Stimulated activated CD4-positive, alpha-beta T cell treated with anti-CD3 and anti-CD28 coated beads, Interleukin-15, amount 100 ng/mL, for 1 hour (primary cell): ENCODE measurements at regions not wholly inside any gene's neighbourhood (a gene's known extent, or its start where the extent isn't known, plus 50 kb on each side); places are given as distances from the start of the nearest gene placed in this dataset.

ENCODE experiments used
- DNase-seq, 2 donors: peaks; one replicate each; pipeline ENCODE4 v3.0.0-alpha.2; 2020; ENCODE audit warnings: low read depth in 1 of 2, low spot score in 1 of 2

DNA sequence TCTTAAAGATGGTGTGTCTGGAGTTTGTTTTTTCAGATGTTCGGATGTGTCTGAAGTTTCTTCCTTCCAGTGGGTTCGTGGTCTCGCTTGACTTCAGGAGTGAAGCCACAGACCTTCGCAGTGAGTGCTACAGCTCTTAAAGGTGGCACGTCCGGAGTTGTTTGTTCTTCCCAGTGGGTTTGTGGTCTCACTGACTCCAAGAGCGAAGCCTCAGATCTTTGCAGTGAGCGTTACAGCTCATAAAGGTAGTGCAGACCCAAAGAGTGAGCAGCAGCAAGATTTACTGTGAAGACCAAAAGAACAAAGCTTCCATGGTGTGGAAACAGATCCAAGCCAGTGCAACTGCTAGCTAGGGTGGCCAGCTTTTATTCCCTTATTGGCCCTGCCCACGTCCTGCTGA lies 1430.4 kb upstream of the B3GALT2 start:
- no peak for DNase-seq

DNA sequence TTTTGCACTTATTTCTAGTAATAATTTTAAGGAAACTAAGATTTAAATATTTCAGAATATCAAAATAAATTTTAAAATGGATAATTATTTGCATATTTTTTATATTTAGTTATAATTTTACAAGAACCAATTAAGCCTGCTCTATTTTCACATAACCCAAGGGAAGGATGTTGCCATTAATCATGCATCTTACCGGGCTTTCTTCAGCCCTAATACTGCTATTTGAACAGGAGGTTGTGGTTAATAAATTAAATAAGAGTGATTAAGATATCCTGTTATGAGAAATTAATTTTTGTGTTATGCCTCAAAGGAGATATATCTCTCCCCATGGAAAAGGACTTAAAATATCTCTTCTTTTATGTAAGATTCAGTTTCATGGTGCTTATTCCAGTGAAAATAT lies 1415.8 kb upstream of the B3GALT2 start:
- no peak for DNase-seq

DNA sequence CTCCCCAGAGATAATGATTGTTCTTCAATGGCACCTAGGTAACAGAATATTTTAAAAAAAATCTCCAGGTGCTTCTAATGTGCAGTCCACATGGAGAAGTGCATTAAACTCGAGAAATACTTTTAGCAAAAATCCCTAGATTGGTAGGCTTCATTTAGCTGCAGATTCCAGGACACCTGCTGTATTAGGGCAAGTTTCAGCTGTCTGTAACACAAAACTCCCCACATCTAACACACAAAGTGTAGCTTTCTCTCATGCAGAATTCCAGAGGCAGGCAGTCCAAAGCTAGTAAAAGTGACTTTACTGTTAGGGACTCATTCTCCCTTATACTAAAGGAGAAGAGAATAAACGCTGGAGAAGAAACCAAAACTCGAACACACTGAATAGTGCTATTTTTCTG lies 1414.3 kb upstream of the B3GALT2 start:
- DNase-seq: no peak

DNA sequence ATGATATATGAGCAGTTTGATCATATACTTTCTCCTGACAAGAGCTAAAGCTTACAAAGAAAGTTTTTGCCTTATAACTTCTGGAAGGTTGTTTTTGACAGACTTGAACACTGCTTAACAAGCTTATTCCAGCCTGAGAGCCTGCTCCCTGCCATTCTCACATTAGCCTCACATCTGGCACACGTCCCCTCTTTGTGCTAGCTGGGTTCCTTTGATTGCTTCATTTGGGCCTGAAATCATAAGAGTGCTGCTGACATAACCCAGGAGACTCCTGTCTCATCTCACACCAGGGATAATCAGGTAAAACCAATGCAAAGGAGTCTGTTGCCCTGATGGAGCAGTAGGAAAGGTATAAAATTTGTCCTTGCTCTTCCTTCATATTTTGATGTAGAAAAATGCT lies 1411.7 kb upstream of the B3GALT2 start:
- no peak for DNase-seq

DNA sequence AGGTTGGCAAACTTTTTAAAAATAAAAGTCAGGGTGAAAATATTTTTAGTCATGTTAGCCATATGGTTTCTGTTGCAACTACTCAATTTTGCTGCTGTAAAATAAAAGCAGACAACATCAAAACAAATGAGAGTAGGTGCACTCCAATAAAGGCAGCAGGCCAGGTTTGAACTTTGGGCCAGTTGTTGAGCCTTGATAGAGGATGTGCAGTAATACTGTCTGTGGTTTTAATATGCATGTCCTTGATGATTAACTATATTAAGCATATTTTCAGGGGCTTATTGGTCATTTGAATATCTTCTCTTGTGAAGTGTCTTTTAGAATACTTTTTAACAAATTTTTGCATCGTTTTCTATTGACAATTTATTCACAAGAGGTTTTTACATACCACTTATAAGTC lies 1399.9 kb upstream of the B3GALT2 start:
- DNase-seq: no peak

DNA sequence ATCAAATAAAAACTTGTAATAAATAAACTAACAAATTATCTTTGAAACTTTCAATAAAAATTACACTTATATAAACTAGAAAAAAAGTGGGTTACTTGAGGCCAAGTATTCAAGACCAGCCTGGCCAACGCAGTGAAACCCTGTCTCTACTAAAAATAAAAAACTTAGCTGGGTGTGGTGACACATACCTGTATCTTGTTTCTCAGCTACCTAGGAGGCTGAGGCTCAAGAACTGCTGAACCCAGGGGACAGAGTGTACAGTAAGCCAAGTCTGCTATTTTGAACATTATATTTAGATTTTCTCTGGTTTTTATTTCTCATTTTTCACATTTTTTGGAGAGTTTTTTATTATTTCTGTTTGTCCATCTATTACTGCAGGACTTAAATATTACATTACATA lies 1397.6 kb upstream of the B3GALT2 start:
- DNase-seq: no peak

DNA sequence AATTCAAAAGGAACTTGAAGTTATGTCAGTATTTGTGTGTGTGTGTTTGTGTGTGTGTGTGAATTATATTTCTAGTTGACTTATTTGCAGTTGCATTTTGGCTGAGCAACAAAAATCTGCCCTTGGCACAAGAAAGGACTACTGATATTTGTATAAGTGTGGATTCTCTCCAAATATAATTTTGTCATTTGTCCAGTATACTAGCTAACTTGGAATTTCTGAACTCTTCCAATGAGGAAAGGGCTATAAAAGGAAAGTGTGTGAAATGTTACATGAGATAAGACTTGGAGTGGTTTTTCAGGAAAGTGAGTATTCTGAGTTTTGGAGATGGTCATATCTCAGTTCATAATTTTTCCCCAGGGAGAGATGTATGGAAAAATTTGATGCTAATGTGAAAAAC lies 1384.1 kb upstream of the B3GALT2 start:
- no peak for DNase-seq

DNA sequence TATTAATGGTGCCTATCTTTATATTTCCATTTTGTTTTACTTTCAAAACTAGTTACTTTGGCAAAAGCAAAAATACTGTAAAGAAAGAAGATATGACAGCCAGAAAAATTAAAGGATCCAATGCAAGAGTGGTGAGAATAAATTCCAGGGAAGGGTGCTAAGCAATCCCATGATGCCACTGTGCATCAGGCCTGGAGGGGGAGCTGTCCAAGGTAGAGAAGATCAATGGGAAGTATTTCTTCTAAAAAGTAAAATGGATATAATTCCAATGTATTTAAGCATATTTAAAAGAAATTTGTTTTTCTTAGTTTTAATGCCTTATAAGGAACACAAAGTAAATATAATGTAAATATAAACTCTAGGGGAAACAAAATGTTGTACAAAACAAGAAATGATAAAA lies 1382.2 kb upstream of the B3GALT2 start:
- no peak for DNase-seq

DNA sequence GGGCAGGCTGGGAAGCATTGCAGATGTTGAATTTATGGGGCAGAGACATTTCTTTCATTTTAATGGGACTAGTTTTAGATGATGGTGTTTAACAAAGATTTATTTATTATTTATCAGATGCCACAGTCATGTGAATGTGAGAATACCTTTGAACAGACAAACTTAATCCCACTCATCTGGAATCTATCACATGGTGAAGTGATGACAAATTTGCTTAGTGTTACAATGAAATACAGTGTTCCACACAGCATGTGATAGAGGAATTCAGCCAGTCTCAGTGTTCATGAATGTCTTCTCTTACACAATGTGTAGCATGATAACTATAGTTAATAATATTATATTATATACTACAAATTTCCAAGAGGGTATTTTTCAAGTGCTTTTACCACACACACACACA lies 1361.7 kb upstream of the B3GALT2 start:
- DNase-seq: no peak

DNA sequence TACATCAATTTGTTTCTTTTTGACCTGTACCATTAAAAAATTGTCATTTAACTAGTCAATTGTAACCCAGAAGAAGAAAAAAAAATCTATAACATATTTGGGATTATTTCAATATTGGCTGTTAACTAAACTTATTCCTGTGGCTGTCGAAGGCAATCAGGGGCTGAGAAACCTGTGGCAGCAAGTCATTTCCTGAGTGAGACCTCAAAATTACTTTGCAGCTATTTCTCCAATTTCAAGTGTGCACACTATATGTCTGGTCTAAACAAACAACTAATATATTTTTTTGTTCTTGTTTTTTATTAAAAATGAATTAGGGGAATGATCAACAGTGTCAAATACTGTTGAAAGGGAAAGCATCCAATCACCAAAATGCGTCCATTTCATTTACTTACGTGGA lies 1357.6 kb upstream of the B3GALT2 start:
- DNase-seq: no peak

DNA sequence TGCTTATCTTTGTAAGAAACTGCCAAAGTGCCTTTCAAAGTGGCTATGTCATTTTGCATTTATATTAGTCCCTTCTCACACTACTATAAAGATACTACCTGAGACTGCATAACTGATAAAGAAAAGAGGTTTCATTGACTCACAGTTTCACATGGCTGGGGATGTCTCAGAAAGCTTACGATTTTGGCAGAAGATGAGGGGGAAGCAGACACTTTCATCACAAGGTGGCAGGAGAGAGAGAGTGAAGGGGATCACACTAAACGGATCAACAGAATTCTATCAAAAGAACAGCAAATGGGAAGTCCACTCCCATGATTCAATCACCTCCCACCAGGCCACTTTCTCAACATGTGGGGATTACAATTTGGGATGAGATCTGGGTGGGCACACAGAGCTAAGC lies 1352.0 kb upstream of the B3GALT2 start:
- no peak for DNase-seq

DNA sequence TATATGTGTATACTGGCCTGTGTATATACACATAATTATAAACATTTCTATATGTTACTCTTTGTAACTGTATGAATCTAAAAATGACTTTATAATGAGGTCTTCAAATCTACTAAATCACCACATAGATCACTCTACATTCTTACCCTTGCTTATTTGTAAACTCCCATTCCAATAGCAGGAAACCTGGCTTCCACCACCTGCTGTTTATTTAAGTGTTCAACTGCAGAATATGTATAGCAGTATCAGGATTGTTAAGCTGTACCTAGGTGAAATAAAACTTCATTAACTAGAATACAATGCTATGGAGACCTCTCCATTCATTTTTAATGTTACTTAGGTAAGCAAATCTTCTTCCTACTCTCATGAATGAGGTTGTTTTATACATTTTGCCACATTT lies 1351.1 kb upstream of the B3GALT2 start:
- no peak for DNase-seq

DNA sequence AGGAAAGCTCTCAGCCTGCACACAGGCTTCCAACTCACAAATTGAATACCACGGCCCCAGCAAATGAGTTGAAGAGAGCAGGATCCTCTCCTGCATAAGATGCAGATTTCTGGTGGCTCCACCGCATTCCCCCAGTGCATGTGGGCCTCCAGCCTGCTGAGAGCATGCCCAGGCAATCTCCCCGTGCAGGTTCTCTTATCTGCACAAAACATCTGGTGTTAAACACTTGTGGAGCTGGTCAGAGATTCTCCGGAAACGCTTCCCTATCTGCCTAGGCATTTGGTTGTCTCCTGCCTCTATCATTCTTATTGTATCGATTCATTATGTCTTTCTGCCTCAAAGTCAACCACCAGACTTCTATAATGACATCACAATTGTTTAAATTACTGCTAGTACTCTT lies 1349.0 kb upstream of the B3GALT2 start:
- DNase-seq: no peak

DNA sequence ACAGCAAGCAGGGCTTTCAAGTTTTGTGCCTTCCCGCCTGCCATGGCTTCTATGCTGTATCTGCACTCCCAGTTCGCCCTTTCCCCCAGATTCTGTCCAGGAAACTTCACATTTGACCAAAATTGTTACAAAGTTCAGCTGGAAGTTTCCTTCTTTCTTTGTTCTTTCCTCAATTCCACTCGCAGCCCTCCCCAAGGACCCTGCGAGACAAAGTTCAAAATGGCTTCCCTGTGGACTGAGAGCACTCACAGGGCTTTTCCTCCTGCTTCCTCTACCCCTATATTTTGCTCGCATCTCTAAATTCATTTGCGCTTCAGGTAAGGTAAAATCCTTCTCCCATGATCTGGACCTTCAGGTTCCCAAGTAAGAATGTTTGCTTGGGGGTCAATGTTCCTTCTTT lies 1348.4 kb upstream of the B3GALT2 start:
- DNase-seq: no peak

DNA sequence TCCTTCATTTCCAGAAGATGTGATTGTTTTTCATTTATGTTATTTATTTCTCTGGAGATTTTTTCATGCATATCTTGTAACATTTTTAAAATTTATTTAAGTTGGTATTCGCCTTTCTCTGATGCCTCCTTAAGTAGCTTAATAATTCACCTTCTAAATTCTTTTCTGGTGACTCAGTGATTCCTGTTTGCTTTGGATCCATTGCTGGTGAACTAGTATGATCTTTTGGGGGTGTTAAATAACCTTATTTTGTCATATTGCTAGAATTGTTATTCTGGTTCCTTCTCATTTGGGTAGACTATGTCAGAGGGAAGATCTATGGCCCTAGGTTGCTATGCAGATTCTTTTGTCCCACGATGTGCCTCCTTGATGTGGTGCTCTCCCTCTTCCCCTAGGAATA lies 1347.2 kb upstream of the B3GALT2 start:
- DNase-seq: no peak

DNA sequence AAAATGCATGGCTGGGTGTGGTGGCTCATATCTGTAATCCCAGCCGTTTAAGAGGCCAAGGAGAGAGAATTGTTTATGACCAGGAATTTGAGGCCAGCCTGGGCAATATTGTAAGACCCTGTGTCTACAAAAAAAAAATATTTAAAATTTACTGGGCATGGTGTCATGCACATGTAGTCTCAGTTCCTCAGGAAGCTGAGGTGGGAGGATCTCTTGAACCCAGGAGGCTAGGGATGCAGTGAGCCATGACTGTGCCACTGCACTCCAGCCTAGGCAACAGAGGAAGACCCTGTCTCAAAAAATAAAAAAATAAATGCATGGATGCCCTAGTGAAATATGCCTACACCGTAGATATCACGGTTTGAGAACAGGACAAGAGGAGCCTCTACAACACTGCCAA lies 1331.2 kb upstream of the B3GALT2 start:
- no peak for DNase-seq

DNA sequence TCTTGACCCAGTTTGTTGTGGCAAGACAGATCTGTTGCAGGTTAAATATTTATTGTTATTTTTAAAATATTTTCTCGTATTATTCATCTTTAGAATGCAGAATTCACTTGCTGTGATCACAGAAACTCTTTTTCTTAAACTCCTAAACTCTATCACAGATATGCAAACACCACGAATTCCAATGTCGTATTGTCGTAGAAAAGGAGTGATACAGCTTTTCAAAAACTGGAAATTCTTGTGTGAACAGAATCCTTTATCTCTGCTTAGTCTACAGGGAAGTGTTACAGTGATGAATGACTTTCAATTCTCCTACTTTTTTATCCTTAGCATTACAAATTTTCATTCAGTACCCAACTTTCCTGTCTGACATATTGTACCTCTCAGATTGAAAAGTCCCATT lies 1329.5 kb upstream of the B3GALT2 start:
- DNase-seq: no peak

DNA sequence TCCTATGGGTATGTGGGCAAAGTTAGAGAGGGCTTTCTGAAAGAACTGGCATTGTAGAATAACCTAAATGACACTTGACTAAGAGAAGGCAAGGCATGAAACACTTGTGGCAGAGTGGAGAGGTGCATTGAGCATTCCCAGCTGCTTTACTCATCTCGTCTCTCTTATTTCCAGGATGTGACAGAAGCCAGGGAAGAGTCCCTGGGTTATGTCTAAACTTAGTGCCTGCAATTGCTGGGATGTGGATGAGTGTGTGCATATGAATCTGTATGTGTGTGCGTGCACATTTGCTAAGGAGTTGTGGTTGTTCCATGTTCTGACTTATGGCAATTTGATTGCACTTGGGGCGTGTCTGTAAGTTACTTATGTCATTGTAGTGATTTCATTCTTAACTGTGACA lies 1326.5 kb upstream of the B3GALT2 start:
- DNase-seq: no peak

DNA sequence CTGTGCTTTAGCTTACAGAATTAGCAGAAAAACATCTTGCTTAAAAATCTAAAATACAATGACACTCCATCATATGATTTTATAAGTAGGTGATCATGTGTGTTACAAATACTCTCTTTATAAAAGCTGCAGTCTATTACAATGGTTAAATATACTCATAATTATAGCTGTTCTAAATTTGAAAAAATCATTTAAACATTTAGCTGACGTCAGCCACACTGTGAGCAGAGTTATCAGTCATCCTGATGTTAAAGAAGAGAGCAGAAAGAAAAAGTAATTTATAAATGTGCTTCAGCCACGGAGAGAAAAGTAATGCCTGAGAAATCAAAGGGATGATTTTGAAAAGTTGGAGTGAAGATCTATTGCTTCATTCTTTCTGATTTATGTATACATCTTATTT lies 1325.9 kb upstream of the B3GALT2 start:
- no peak for DNase-seq

DNA sequence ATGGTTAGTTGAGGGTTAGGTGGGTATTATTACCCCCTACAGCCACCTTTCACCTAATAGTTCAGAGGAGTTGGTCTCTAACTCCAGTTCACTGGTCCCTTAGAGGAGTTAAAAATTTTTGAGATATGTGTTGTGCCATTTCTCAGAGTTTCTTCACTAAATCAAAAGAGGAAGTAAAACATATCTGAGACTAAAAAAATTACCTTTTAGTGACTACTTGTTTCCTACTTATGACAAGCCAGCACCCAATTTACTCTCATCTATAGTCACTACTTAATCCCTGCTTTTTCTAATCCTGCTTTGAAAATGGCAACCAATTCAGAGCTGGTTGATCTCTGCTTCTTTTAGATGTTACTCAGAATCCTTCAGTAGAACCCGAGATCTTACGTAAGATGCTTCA lies 1316.8 kb upstream of the B3GALT2 start:
- no peak for DNase-seq

DNA sequence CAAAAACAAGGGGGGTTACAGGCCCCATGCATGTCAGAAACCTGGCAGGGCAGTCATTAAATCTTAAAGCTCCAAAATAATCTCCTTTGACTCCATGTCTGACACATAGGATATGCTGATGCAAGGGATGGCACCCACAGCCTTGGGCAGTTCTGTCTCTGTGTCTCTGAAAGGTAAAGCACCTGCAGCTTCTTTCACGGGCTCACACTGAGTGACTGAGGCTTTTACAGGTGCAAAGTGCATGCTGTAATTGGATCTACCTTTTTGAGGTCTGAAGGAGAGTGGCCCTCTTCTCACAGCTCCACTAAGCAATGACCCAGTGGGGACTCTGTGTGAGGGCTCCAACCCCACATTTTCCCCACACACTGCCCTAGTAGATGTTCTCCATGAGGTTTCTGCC lies 1309.0 kb upstream of the B3GALT2 start:
- no peak for DNase-seq

DNA sequence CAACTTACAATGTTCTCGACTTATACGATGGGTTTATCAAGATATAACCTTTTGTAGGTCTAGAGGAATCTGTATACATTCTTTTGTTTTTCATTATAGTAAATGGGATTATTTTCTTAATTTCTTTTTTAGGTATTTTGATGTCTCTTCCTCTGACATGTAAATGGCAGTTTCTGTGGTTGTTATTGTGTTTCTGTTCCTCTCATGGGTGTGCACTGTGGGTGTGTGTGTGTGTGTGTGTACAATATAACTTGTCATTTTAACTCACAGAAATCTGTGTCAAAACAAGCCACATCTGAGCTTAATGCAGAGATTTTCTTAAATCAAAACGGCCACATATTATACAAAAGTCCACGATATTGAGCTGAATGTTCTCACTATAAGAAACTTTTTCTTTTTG lies 1300.8 kb upstream of the B3GALT2 start:
- DNase-seq: no peak

DNA sequence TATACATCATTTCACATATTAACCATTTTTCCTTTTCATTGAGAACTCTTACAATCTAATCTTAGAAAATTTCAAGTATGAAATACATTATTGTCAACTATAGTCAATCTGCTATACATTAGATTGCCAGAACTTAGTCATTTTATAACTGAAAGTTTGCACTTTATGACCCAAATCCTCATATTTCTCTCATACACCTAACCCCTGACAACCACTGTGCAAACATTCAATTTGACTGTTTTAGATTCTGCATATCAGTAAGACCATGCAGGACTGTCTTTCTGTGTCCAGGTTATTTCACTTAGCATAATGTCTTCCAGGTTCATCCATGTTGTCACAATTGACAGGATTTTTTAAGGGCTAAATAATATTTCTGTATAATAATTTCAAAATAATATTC lies 1299.0 kb upstream of the B3GALT2 start:
- no peak for DNase-seq

DNA sequence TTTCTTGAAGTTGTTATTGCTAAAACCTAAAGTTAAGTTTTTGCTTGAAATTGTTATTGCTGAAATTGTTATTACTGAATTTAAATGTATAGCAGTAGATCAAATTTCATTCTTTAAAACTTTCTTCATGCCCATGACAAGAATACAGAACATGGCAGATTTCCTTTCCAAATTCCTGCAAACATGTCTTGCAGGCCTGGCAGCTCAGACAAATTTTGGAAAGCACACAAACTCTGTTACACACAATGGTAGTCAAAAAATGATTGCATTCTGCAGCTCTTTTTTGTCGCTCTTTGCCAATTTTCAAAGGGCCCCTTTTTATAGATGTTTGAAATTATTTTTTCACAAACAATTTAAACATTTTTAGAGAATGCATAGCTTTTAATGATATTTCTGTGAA lies 1292.3 kb upstream of the B3GALT2 start:
- no peak for DNase-seq
